ENCODE measurements at regions not wholly inside any gene's neighbourhood (a gene's known extent, or its start where the extent isn't known, plus 50 kb on each side); places are given as distances from the start of the nearest gene placed in this dataset.
"Not testable (repeated sequence)": the region's sequence is repeated elsewhere in the genome, so short reads cannot be mapped to it uniquely, and the experiment has no call there.

DNA sequence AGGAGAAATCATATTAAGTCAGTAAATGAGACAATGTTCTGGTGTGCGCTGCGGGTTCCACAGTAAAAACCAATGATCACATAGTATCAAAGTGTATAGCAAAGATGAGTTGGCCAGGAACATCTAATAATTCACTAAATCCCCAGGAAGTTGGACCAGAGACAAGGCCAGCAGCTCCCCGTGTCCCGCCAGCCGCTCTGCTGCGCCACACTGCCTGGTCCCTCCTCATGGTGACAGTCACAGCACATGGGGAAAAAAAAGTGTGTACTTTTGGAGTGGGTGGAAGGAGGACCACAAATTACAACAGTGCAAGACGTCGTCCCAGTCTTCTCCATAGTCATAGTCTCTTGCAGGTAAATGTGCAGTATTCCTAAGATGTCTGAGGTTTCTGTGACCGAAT, 239.0 kb upstream of the RNF32 start:
- Mint-ChIP-seq H3K4me1 (no peaks in the 10 kb centered on the region), H3K9me3 (no peaks in the 10 kb centered on the region), H3K27me3 (peaks cover 3% of the 10 kb centered on the region), H3K4me3 (no peak overlapping the region), H3K36me3 (no peaks in the 10 kb centered on the region), H3K27ac (no peak overlapping the region)
- DNase-seq = no peak
- CTCF ChIA-PET = no interaction called here

DNA sequence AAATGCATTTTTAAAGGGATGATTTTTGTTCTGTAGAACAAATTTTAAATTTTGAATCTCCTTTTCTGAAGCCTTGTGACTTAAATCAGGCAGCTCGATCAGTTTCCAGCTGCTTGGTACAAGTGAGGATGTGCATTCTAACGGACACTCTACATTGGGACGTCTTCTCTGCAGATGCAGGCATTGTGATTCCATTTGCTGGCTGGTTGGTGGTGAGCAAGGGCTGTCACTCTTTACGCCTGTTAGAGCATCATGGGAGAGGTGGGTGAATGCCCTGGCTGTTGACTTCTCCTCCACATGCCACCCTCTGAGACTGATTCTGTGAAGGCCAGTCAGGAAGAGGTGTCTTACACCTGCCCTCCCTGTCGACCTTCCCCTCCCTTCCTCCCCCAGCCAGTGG, 240.5 kb upstream of the RNF32 start:
- no peak for DNase-seq
- Mint-ChIP-seq H3K9me3 (no peaks in the 10 kb centered on the region), H3K4me3 (no peak overlapping the region), H3K4me1 (no peaks in the 10 kb centered on the region), H3K27me3 (peaks cover 3% of the 10 kb centered on the region), H3K36me3 (no peaks in the 10 kb centered on the region), H3K27ac (no peak overlapping the region)
- CTCF ChIA-PET = no interaction called here

DNA sequence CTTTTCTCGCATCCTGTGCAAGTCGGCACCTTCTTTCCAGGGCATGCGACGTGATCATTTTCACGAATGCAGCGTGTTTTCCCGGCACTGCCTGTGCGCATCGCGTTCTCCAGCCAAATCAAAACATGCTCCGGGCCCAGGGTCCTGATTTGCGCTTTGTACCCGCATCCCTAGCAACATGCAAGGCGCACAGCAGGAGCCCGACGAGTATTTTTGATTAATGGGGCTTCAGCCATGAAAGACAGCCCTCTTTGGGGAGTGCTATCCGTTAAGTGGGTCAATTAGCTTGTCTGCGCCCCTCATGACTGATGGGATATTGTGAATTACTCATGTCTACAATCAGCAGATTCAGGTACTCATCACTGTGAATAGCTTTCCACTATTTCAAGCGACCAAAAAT, 243.3 kb upstream of the RNF32 start:
- Mint-ChIP-seq H3K27ac (no peak overlapping the region), H3K36me3 (no peaks in the 10 kb centered on the region), H3K9me3 (no peaks in the 10 kb centered on the region), H3K4me3 (no peak overlapping the region), H3K4me1 (no peaks in the 10 kb centered on the region), H3K27me3 (peaks cover under 1% of the 10 kb centered on the region)
- CTCF ChIA-PET = no interaction called here
- no peak for DNase-seq

DNA sequence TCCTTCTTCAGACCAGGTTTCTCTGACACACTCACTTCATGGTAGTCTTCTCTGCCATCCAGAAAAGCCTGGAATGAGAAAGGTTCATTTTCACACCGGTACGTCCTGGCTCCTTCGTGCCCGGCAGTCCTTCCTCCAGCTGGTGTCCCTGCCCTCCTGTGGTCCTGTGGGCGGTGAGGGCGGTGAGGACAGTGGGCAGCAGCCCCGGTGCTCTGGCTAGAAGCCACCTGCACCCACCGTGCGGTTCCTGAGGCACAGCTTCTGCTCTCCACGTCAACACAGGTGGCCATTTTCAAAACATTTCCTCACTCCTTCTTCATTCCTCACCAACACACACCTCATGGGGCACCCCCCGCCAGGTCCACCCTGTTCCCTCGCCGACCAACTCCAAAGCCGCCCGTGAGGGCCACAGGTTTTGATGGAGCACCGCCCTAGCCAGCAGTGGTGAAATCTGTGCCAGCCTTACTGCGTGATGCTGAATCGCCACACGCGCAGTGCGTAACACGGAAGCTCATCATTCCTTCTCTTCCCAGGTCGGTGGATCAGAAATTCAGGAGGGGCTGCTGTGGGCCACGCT, 251.4 kb upstream of the RNF32 start:
- H3K36me3 Mint-ChIP-seq = no peaks in the 10 kb centered on the region
- H3K27me3 Mint-ChIP-seq = peaks cover 17% of the 10 kb centered on the region
- no peak for DNase-seq
- H3K4me3 Mint-ChIP-seq = no peak overlapping the region
- H3K4me1 Mint-ChIP-seq = no peaks in the 10 kb centered on the region
- H3K9me3 Mint-ChIP-seq = peaks cover 3% of the 10 kb centered on the region
- no peak overlapping the region for H3K27ac Mint-ChIP-seq
- CTCF ChIA-PET = no interaction called here

DNA sequence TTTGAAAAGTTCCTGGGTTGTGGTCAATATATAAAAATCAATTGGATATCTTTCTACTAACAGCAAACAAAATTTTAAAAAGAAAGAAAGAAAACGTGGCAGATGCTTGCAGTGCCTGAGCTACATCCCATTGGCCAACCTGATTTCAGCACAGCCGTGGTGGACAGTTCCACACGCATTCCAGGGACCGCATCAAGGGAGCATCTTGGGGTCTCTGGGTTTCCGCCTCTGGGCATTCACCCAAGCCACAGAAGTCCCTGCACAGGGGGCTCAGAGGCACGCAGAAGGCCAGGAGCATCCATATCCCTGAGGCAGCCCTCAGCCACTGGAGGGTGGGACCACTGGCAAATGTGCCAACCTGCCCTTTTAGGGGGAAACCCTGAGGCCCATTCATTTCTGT, 254.5 kb upstream of the RNF32 start:
- Mint-ChIP-seq H3K4me1 (no peaks in the 10 kb centered on the region), H3K36me3 (no peaks in the 10 kb centered on the region), H3K9me3 (no peaks in the 10 kb centered on the region), H3K4me3 (no peak overlapping the region), H3K27me3 (peaks cover 13% of the 10 kb centered on the region), H3K27ac (no peak overlapping the region)
- no peak for DNase-seq
- CTCF ChIA-PET = no interaction called here

DNA sequence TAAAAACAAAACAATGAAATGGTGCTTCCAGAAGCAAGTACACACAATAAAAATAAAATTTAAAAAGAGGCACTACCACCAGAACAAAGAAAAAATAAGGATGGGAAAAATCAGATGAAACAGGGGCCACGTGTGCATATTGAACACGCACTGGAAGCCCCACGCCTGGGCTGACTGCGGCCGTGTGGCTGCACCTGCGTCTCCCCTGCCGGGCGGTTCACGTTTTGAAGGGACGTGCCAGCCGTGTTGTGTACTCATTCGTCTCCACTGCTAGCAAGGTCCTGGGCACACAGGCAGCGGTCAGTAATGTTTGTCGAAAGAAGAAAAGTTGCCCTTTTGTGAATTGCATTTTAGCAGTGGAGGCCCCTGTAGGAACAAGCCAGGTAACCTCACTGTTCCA, 255.9 kb upstream of the RNF32 start:
- H3K27me3 Mint-ChIP-seq = peaks cover 9% of the 10 kb centered on the region
- H3K4me3 Mint-ChIP-seq = no peak overlapping the region
- DNase-seq = no peak
- no peak overlapping the region for H3K27ac Mint-ChIP-seq
- H3K9me3 Mint-ChIP-seq = no peaks in the 10 kb centered on the region
- H3K4me1 Mint-ChIP-seq = no peaks in the 10 kb centered on the region
- H3K36me3 Mint-ChIP-seq = no peaks in the 10 kb centered on the region
- CTCF ChIA-PET = no interaction called here

DNA sequence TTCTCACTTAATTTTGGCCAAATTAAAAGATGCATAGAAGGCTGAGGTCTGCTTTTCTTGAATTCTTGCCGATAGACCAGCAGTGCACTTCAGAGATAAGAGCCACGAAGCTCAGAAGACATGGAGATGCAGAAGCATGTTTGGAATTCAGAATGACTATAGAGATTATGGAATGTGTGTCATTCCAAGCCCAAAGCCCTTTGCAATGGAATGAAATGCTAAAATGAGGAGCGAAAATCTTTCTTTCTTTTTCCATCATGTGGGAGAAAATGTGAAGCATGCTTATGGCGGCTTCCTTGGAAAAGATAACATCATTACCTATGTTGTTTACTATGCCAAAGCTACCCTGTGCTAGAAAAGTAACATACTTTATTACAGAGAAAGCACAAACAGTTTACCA, 257.0 kb upstream of the RNF32 start:
- no peak for DNase-seq
- H3K27ac Mint-ChIP-seq = no peak overlapping the region
- no peaks in the 10 kb centered on the region for H3K4me1 Mint-ChIP-seq
- H3K4me3 Mint-ChIP-seq = no peak overlapping the region
- CTCF ChIA-PET = no interaction called here
- no peaks in the 10 kb centered on the region for H3K9me3 Mint-ChIP-seq
- H3K36me3 Mint-ChIP-seq = no peaks in the 10 kb centered on the region
- H3K27me3 Mint-ChIP-seq = peaks cover 8% of the 10 kb centered on the region

DNA sequence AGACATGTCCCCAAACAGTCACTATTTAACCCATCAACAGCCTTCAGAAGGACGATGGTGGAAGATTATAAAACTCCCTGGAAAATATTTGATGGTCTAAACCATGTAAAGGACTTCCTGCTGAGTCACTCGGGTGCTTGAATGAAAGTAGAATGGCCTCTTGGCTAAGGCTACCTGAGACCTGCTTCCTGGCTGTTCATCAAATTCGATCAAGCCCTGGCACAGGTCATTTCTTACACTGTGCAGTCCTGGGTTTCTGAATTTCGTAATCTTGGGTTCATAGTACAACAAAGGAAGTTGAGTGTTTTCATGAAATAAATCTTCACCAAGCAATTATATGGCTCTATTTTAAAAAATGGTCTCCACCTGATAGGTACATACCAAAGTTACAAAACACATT, 260.3 kb upstream of the RNF32 start:
- Mint-ChIP-seq H3K27ac (no peak overlapping the region), H3K4me3 (no peak overlapping the region), H3K4me1 (no peaks in the 10 kb centered on the region), H3K36me3 (no peaks in the 10 kb centered on the region), H3K9me3 (no peaks in the 10 kb centered on the region), H3K27me3 (no peaks in the 10 kb centered on the region)
- no peak for DNase-seq
- CTCF ChIA-PET = no interaction called here

DNA sequence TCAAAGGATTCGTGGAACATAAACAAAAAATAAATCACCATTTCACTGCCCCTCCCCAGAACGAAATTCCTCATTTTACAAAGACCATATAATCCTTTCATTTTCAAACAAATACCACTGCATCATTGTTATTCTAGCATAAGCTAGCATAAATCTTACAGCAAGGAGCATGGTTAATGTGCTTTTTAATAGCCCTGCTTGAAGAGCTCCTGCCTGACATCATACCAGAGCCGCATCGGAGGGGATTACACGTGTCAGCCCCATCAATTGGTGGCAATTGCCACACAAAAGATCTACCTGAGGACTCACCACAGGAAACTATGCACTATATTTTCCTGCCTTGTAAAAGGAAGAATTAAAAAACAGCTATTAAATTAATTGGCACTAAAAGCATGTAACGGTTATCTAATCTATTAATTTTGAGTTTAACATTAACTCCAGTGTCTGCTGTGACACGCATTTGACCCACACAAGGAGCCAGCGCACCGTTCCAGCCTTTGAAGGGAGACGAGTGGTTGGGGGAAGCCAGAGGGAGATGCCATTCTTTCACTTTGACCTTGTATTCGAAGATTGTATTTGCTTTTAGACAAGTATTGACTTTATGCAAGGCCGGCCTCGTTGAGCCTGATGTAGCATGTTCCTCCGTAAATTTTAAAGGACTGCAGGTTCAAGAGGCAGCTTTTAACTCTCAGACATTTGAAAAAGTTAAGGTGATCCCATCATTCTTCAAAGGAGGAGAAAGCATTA, 261.1 kb upstream of the RNF32 start:
- H3K36me3 Mint-ChIP-seq = no peaks in the 10 kb centered on the region
- no peak for DNase-seq
- no peaks in the 10 kb centered on the region for H3K27me3 Mint-ChIP-seq
- no peak overlapping the region for H3K27ac Mint-ChIP-seq
- no peaks in the 10 kb centered on the region for H3K9me3 Mint-ChIP-seq
- no peaks in the 10 kb centered on the region for H3K4me1 Mint-ChIP-seq
- no peak overlapping the region for H3K4me3 Mint-ChIP-seq
- CTCF ChIA-PET = no interaction called here

DNA sequence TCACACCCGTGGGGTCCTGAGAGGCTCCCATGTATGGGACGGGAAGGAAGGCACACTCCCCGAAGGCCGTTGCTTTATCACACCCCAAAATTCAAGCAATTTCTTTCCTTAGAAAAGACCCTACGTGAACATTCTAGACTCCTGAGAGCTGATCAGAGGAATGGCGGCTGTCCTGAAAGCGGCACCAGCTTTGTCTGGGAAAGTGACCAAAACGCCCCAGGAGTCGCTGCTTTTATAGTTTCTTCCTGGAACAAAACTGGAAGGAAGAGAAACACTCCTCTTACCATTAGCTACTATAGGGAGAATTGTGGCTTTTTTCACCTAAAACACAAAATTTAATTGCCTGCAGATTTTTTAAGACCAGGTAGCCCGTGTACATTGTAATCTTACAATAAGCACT, 261.8 kb upstream of the RNF32 start:
- no peaks in the 10 kb centered on the region for H3K4me1 Mint-ChIP-seq
- H3K27me3 Mint-ChIP-seq = no peaks in the 10 kb centered on the region
- CTCF ChIA-PET = no interaction called here
- no peaks in the 10 kb centered on the region for H3K36me3 Mint-ChIP-seq
- DNase-seq = no peak
- H3K4me3 Mint-ChIP-seq = no peak overlapping the region
- no peaks in the 10 kb centered on the region for H3K9me3 Mint-ChIP-seq
- H3K27ac Mint-ChIP-seq = no peak overlapping the region

DNA sequence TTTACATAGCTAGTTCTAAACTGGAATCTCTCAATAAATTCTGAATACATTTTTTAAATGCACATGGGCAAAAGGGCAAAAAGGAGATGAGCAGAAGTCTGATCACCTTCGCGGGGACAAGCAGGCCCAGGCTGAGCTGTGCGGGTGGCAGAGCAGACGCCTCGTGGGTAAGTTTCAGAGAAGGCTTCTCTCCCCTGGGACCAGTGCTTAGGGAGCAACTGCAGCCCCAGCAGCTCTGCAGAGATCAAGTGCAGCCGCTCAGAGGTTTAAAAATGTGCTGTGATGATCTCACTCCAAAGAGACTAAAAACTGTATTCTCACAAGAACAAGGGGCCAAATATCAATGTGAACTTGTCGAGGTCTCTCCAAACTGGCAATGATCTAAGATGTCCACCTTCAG, 264.3 kb upstream of the RNF32 start:
- Mint-ChIP-seq H3K4me3 (no peak overlapping the region), H3K4me1 (no peaks in the 10 kb centered on the region), H3K27me3 (no peaks in the 10 kb centered on the region), H3K36me3 (no peaks in the 10 kb centered on the region), H3K9me3 (no peaks in the 10 kb centered on the region), H3K27ac (no peak overlapping the region)
- CTCF ChIA-PET = no interaction called here
- no peak for DNase-seq

DNA sequence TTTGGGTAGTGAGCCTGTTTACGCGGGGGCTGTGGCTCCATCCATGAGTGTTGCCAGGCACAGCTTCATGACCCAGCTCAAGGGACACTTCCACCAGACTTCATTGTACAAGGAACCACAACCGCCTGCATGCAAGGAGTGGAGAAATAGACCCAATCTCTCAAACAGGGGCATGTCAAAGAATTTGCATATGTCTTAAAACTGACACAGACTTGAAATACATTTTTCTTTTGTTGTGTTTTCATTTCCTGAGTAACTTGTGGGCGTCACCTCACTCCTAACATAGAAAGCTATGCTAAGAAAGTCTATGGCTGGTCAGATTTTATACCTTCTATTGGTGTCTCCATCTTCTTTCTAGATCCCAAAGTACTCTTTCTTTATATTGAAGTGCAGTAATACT, 266.2 kb upstream of the RNF32 start:
- CTCF ChIA-PET = no interaction called here
- Mint-ChIP-seq H3K27me3 (no peaks in the 10 kb centered on the region), H3K4me3 (no peak overlapping the region), H3K9me3 (no peaks in the 10 kb centered on the region), H3K27ac (no peak overlapping the region), H3K4me1 (no peaks in the 10 kb centered on the region), H3K36me3 (no peaks in the 10 kb centered on the region)
- DNase-seq = no peak

DNA sequence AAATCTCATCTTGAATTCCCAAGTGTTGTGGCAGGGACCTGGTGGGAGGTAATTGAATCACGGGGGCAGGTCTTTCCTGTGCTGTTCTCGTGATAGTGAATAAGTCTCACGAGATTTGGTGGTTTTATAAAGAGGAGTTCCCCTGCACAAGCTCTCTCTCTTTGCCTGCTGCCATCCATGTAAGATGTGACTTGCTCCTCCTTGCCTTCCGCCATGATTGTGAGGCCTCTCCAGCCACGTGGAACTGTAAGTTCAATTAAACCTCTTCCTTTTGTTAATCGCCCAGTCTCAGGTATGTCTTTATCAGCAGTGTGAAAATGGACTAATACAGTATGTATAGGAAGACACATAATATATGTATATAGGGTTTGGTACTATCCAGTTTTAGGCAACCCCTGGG, 270.6 kb upstream of the RNF32 start:
- H3K9me3 Mint-ChIP-seq, H3K27me3 Mint-ChIP-seq, DNase-seq, H3K4me1 Mint-ChIP-seq, H3K4me3 Mint-ChIP-seq, H3K36me3 Mint-ChIP-seq, H3K27ac Mint-ChIP-seq, CTCF ChIA-PET: not testable (repeated sequence)

DNA sequence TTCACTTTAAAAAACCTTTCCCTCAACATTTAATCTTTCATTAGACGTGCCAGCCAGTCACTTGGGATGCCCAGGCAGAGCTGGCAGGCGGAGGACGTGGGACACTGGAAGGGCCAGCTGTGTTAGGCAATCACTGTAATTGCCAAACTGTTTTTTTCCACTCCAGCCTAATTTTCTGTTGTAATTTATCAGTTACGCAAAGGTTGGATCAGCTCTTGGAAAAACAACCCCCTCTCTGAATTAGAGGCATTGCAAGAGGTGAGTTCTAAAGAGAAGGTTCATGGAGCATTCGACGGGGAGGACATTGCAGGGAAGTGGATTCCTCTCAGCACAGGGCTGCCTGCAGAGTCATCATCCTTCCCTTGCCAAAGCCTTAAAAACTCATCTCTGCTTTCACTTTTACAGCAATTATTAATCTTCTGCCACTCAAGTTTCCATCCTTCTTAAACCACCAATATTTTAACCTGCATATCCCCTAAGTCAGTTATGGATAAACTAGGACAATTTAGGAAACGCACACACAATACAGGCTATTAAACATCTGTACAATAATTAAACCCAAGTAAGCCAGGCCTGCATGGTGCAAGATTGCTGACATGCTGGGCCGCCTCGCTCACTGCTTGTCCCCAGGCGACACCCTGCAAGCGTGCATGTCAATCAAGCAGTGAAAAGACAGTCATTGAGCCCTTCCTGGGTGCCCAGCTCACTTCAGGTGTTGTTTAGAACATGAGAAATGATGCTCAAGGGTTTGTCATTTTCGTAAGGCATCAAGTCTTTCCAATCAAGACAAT, 272.3 kb upstream of the RNF32 start:
- no peaks in the 10 kb centered on the region for H3K36me3 Mint-ChIP-seq
- DNase-seq = no peak
- H3K4me1 Mint-ChIP-seq = no peaks in the 10 kb centered on the region
- no peak overlapping the region for H3K27ac Mint-ChIP-seq
- CTCF ChIA-PET = no interaction called here
- H3K4me3 Mint-ChIP-seq = no peak overlapping the region
- H3K27me3 Mint-ChIP-seq = no peaks in the 10 kb centered on the region
- no peaks in the 10 kb centered on the region for H3K9me3 Mint-ChIP-seq

DNA sequence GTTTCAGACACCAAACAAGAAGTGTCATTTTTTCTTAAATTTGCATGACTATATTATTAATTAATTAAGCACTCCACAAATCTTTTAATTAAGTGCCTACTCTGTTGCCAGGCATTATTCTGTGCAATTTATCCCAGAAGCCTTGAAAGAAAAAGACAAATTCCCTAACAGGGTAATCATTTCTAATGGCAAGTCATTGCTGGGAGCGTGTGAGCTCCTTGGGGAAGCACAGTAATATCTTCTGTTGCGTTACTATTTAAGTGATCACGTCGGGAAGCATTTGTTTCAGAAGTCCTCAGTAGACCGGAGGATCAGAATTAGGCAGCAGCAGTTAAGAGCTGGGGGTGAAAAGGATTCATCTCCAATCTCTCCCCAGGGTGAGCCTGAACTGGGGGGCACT, 276.8 kb upstream of the RNF32 start:
- H3K36me3 Mint-ChIP-seq = no peaks in the 10 kb centered on the region
- no peaks in the 10 kb centered on the region for H3K9me3 Mint-ChIP-seq
- CTCF ChIA-PET = no interaction called here

More for the DNA sequence above, 276.8 kb upstream of the RNF32 start:
- H3K27ac Mint-ChIP-seq = no peak overlapping the region
- DNase-seq = no peak
- H3K27me3 Mint-ChIP-seq = no peaks in the 10 kb centered on the region
- no peak overlapping the region for H3K4me3 Mint-ChIP-seq
- no peaks in the 10 kb centered on the region for H3K4me1 Mint-ChIP-seq

Data from activated naive CD4-positive, alpha-beta T cell treated with anti-CD3 and anti-CD28 coated beads, Interleukin-2, amount 10 ng/mL, durations not matched to agents 7 days and 5 days (primary cell).